VCaP (cell line): ENCODE measurements at regions not wholly inside any gene's neighbourhood (a gene's known extent, or its start where the extent isn't known, plus 50 kb on each side); places are given as distances from the start of the nearest gene placed in this dataset.

Source experiments
- H3K27ac ChIP-seq: fragments of 450-650 bp; 2 replicates; pipeline ENCODE4 v1.5.1; 2017
- CTCF ChIP-seq: fragments of 450-650 bp; conservative IDR thresholded peaks from 2 replicates; pipeline ENCODE4 v1.5.1; 2017; ENCODE audit warnings: mild to moderate bottlenecking, moderate library complexity

- no peak overlapping the region for H3K27ac ChIP-seq
- no peak for TF ChIP-seq CTCF
These were observed 149.8 kb downstream of the EFNB2 start for GRCh38 chr13:106385654-106386053.

- no peak for TF ChIP-seq CTCF
These were observed 150.9 kb downstream of the EFNB2 start for GRCh38 chr13:106384516-106384915.

GRCh38 chr13:106383791-106384190, 151.7 kb downstream of the EFNB2 start:
- no peak for TF ChIP-seq CTCF
- no peak overlapping the region for H3K27ac ChIP-seq

More at GRCh38 chr13:106384516-106384915, 150.9 kb downstream of the EFNB2 start:
- no peak overlapping the region for H3K27ac ChIP-seq

GRCh38 chr13:106382534-106382933, 152.9 kb downstream of the EFNB2 start:
- no peak for TF ChIP-seq CTCF
- H3K27ac ChIP-seq: no peak overlapping the region

- TF ChIP-seq CTCF: no peak
- peak overlapping the region; percentile 11; the same call in 1 of the 2 replicates for H3K27ac ChIP-seq
These were observed 154.4 kb downstream of the EFNB2 start for GRCh38 chr13:106381091-106381490.

GRCh38 chr13:106377931-106378662, 157.4 kb downstream of the EFNB2 start:
- H3K27ac ChIP-seq: no peak overlapping the region
- no peak for TF ChIP-seq CTCF

- H3K27ac ChIP-seq: no peak overlapping the region
- no peak for TF ChIP-seq CTCF
These were observed 158.1 kb downstream of the EFNB2 start for GRCh38 chr13:106377341-106377740.
